Posterior cingulate gyrus (tissue), 11 donors: ENCODE measurements at regions not wholly inside any gene's neighbourhood (a gene's known extent, or its start where the extent isn't known, plus 50 kb on each side); places are given as distances from the start of the nearest gene placed in this dataset.

ENCODE experiments used
- DNase-seq, 10 donors: peaks; one replicate each; pipeline versions ENCODE4 v3.0.0 to v3.0.0-alpha.2; 2020 to 2021; ENCODE audit warnings: mixed read lengths in 3 of 10
- intact Hi-C: fragments of 100-400 bp; cut with DNase I; formaldehyde crosslinking; loops from one replicate; pipeline ENCODE4 v1.15.1; 2023

DNA sequence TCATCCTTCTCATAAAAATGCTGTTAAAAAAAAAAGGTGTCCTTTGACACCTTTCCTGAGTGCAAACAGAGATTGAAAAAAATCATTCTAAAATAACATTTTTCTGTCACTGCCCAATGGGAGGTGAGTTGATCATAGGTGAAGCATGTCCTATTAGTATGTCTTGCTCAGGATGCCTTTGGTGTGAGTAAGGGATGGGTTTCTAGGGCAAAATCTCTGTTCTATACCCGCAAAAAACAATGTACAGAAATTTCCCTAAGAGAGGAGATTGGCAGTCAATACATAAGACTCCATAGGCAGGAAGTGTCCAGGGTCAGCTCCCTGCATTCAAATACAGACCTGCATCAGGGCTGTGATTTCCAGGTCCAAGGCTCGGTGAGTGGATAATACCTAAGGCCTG is 195.2 kb downstream of the DAD1 start:
- DNase-seq, result peak in 1 of 10 donors; percentile 27
- intact Hi-C loops, result no loop called here

DNA sequence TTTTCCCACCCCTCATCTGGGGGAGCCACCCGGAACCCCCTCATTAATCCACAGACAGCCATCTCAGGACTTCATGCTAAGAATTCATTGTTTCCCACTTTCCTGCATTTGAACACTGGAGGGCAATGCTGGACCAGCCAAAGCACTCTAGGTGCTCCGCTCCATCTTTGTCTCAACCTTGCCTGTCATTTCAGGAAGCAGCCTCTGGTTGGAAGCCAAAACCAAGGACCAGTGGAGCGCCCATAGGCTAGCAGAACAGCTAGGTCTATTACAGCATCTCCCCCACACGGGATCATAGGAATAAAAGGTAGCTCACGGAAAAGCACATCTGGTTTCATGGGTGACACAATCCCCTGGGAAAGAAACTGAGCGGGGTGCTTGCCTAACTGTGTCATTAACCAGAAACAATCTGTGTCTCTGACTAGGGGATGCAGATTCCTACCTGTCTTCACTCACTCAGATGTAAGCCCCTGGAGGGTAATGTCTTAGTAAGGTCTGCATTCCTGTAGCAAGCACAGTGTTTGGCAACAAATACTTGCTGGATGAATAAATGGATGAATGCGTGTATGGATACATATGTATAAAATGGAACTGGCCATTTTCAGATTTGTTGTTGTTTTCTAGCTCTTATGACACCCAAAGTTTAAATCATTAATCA is 197.0 kb downstream of the DAD1 start:
- peak in 8 of 10 donors; percentile 38 to 92 (median 62) for DNase-seq
- intact Hi-C loops, result no loop called here

DNA sequence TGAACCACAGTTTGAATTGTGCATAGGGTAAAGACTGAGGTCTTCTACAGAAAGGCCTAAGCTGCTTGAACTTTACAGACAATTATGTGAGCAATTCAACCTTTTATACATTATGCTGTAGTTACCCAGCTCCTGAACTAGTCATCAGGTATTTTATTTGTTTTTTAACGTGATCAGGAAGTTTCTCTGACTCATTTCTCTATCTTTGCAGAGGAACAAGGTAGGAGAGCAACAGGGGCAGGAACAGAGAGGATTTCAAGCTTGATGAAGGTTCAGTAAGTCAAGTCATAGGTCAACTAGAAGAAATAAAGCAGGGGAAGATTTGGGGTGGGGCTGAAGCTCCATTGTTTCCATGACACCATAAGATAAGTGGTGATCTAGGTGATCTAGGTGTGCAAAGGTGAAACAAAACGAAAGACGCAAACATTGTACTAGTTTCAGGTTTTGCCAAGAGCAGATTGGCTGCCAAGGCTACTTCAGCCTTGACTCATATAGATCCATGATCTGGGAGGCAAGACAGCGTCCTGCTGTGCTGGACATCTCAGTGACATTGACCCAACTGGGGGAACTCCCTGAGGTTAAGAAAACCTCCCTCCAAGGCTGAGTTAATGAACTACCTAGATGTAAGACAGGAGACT is 198.1 kb downstream of the DAD1 start:
- DNase-seq, result peak in 1 of 10 donors; percentile 20
- intact Hi-C loops, result no loop called here

DNA sequence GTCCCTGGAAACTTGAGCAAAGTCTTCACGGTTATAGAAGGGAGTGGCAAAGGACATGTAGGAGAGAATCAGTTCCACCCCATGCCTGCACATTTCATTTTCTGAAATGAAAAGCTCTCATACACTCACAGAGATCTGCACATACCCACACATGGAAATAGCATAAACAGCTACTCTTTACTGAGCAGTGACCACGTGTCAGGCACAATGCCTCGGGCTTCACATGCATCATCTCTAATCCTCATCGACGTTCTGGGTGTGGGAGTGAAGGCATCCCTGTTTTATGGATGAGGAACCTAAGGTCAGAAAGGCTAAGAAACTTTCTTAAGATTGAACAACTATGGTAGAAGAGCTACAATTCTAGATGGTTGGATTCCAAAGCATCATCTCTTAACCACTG is 198.8 kb downstream of the DAD1 start:
- intact Hi-C loops, result no loop called here
- DNase-seq, result peak in 1 of 10 donors; percentile 25

DNA sequence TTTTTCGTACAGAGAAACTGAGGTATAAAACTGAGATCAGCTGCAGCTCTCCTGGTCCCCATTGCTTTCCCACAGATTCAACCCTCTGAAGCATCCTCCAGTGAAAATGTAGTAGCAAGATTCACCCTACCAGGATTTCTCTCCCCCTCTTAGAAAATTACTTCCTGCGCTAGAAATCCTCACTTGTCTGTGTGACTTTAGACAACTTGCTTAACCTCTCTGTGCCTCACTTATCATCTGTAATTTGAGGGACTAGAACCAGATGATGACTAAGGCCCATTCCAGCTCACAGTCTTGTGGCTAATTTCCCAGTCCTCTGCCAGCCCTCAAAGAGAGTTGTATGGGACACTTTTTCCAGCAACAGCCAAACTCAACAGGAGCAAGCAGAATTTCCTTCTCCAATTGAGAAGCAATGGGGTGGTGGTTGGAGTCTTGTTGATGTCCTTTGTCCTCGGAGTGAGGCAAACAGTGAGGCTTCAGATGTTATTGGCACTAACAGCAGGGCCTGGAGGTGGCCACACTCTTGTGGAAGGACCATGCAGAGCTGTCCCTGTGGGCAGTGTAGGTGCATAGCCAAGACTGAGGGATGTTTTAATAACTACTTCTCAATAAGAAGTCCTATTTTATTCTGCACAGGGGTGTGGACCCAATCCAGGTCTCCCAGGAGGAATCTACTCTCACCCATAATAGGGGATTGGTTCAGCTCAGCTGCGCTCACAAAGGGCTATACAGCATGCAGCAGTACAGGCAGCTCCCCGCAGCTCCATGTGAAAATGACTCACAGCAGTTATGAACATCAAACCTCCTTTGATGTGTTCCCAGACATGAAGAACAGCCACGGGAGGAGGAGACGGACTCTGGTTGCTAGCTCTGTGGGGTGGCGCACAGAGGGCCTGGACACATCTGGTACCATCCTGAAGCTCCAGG is 200.1 kb downstream of the DAD1 start:
- peak in 9 of 10 donors; percentile 22 to 87 (median 43) for DNase-seq
- intact Hi-C loops, result loop anchor here (1.0 to 10.0 kb wide), 2 partner anchors 84 to 166 kb away; no protein-coding TSS in a partner anchor

DNA sequence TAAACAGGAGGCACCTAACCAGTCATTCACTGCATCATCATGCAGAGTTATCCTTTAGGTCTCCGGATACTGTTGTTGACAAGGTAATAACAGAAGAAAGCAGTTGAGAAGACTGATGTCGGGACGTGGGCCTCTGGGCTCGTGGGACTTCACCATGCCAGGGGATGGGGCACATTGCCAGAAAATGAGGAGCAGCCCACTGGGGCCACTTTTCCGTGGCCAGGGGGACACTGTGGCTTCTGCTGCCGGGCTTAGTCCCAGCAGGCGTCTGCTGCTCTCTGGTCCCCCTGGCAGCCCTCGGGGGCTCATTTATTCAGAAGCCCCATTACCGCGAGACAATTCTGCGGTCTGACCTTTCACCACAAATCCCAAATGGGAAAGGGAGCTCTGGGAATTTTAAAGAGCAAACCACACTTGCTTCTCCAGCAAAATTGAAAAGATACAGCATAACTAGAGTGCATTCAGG is 201.2 kb downstream of the DAD1 start:
- DNase-seq, result peak in 3 of 10 donors; percentile 69 to 81 (median 71)
- intact Hi-C loops, result loop anchor here (1.0 to 10.0 kb wide), 2 partner anchors 85 to 167 kb away; no protein-coding TSS in a partner anchor

DNA sequence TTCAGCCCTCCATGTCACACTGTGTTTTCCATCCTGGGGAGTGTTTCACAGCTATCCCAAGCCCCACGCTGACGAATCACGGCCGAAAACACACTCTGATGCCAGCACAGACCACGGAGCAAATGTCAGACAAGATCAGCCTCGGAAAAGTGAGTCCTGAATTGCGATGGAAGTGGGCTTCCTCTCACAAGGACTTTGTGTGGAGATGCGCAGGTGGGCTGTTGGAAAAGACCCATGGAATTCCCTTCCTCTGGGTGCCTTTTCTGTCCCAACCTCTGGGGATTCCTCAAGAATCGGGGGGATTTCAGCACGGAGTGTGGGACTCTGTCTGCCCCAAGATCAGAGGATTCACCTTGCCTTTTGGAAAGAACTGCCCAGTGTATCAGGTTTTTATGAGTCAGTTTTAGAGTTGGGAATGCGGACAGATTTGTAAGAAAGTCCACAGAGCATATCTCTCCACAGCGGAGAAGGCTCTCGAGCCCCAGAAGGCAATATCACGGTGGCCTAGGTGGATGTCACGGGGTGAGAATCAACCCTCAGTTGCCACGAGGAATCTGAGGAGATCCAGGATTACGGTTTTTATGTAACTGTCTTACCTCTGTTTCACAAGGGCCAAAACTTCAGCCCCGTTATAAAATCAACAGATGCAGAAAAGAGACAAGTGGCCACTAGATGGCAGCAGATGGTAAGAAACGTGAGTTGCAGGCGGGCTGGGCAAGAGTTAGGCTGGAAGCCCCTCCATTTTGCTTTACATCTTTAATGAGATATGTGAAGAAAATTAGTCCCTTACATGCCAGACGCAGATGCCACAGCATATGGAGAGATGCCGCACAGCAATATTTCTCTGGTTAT is 201.9 kb downstream of the DAD1 start:
- intact Hi-C loops, result loop anchor here (10.0 kb wide), 1 partner anchor 168 kb away; no protein-coding TSS in a partner anchor

DNA sequence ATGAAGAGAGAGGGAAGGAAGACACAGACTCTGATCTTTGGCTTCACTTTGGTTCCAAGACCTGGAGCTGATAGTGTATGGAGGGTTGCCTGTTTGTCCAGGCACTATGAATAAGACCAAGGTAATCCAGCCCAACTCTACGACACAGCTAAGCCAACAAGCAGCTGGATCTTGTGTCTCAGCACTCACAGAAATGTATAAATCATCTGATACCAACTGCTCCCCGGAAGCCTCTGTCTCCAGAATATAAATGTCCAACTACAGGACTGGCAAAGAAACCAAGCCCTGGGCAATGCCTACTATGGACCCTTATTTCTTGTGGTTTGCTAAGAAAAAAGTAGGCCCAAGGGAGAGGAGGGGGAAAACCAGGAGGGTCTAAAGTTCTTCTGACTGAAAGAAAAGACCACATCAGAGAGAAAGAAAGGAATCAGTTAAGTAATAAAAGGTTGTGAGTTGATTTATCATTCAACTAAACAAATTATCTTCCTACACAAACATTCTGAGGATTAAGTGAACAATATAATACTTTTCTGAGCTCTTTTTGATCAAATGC is 204.0 kb downstream of the DAD1 start:
- DNase-seq, result peak in 1 of 10 donors; percentile 7
- intact Hi-C loops, result loop anchor here (10.0 kb wide), 1 partner anchor 170 kb away; no protein-coding TSS in a partner anchor

More for the DNA sequence above, 201.9 kb downstream of the DAD1 start:
- DNase-seq, result peak in 8 of 10 donors; percentile 46 to 90 (median 72)

DNA sequence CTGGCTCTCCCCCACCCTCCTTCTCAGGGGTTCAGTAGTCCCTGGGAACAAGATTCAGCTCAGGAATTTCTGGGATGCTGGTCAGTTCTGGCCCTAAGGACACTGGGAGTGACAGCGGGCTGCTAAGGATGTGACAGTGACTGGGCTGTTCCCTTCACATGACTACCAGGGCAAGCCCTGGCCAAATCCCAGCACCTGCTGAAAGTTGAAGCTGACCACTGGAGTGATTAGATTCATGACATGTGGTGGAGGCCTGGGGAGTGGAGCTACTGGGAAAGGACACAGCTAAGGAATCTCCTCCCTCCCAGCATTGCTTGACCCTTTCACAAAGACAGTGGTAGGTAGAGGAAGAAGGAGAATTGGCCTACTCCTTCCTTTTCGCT is 204.9 kb downstream of the DAD1 start:
- peak in 1 of 10 donors; percentile 16 for DNase-seq
- intact Hi-C loops, result loop anchor here (10.0 kb wide), 1 partner anchor 171 kb away; no protein-coding TSS in a partner anchor

DNA sequence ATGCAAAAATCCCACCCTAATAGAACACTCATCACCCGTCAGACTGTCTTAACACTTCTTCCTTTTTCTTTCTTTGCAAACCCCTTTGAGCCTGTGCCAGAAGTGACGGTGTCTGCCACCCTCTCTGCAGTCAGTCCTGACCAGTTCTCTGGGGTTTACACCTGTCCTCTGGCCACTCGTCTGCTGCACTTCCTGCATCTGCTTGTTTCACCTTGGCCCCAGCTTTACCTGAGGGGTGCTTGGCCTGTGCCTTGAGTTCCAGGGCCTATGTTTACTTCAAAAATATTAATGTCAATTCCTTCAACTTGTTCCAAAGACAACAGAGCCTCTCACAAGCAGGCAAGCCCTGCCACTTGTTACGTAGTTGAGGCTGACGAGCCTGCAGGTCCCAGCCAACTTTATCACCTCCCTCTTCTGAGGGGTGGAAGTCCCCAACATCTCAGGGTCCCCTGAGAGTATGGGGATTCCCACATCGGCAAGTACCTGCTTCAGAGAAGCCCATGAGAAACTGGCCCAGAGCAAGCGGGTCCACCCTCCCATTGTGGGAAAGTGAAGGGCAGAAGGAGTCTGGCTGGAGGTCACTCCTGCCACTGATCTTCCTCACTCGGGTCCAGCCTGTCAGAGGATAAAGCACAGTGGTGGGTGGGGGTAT is 205.4 kb downstream of the DAD1 start:
- DNase-seq, result peak in 1 of 10 donors; percentile 55
- intact Hi-C loops, result loop anchor here (10.0 kb wide), 1 partner anchor 171 kb away; no protein-coding TSS in a partner anchor

DNA sequence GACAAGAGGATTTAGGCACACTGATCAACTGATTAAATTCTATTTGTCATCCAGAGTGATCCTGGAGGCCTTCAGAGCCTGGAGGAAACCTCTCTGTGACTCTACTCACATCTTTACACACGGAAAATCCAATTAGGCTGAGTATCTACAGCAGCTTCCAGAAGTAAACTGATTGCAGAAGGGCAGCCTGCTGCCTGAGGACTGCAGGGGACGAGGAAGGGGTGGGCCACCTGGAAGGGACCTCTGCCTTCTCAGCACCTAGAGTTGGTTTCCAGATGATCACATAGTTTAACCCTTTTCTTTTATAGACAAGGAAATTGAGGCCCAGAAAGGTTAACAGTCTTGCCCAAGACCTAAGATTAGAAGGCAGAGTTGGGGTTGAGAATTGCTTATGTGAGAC is 206.1 kb downstream of the DAD1 start:
- peak in 1 of 10 donors; percentile 2 for DNase-seq
- intact Hi-C loops, result loop anchor here (10.0 kb wide), 1 partner anchor 172 kb away; no protein-coding TSS in a partner anchor

DNA sequence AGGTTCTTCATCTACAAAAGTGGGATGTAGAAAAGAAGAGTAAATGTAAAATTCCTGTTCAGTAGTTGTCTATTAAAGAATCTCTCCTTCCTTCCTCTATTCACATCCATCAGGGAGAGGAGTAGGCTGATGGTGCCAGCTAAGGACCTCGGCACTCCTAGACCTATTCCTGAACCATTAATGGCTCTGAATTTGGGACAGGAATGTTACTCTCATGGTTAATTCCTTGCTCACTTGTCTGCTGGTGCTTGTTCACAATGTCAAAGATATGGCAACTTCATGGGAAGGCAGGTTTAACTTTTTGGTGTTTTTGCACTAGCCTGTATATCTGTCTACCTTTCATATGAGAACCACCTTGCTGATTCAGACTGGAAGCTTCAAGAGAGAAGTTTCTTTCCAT is 206.6 kb downstream of the DAD1 start:
- peak in 1 of 10 donors; percentile 7 for DNase-seq
- intact Hi-C loops, result loop anchor here (10.0 kb wide), 1 partner anchor 172 kb away; no protein-coding TSS in a partner anchor

DNA sequence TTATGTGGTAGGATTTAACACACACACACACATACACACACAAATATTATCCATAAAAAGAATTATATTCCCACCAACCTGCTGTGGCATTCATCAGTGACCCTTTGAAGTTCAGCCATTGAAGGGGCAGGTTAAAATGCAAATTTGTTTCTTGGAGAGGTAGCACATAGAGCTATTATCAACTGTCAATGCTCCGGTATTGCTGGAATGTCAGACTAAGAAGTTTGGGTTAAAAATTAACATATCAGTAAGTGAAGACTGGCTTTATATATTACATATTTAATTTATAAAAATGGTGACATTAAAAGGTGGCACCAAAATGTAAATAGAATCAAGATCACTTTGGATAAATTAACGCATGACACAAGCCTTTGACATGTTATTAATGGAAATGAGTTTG is 207.3 kb downstream of the DAD1 start:
- no peak for DNase-seq
- intact Hi-C loops, result loop anchor here (10.0 kb wide), 1 partner anchor 173 kb away; no protein-coding TSS in a partner anchor

DNA sequence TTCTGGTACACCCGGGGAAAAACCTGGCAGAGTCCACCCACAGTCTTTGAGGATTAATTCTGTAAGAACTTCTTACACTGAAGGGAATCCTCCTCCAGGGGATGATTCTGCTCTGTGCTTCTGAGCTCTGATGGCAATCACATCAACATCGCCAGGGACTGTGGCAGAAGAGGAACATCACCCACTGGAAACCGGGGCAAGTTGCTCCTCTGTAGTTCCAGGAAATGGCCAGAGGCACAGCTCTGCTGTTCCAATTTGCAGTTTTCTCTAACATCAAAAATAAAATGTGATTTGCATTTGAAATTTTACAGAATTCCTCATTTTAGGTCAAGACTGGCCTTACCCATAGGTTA is 207.6 kb downstream of the DAD1 start:
- intact Hi-C loops, result loop anchor here (10.0 kb wide), 1 partner anchor 173 kb away; no protein-coding TSS in a partner anchor

DNA sequence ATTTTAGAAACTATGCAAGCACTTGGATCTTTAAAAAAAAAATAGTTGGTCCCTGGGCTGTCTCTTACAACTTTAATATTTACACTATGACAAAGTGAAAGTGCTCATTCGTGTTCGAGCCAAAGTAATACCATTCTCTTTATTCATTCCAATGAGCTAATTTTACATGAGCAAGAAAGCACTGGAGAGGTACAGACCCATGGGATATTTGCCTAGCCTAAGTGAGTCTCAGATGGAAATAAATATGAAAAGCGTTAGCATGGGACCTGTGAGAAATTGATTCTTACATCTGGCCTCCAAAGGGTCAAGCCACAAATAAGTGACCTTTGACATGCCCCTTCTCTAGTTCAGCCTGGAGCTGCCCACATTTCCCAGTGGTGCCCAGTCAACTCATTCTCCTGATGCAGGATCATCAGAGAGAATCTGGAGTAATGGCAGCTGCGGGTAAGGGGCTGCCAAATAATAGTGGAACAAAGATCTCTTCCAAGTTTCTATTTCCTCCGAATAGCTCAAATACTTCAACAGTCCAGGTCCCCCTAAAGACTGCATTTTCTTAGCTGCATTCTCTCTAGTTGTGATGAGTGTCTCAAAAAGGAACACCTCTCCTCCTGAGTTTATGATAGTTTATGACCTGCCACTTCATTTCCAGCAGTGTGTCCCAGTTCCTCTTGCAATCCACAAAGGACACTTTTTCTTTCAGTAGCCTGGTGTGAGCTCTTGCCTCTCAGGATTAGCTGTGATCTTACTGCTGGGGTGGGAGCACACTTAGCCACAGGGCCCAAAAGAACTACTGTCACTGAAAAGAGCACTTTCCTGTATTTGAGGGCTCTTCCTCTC is 208.2 kb downstream of the DAD1 start:
- DNase-seq, result no peak
- intact Hi-C loops, result loop anchor here (10.0 kb wide), 1 partner anchor 174 kb away; no protein-coding TSS in a partner anchor

More for the DNA sequence above, 207.6 kb downstream of the DAD1 start:
- peak in 1 of 10 donors; percentile 24 for DNase-seq

DNA sequence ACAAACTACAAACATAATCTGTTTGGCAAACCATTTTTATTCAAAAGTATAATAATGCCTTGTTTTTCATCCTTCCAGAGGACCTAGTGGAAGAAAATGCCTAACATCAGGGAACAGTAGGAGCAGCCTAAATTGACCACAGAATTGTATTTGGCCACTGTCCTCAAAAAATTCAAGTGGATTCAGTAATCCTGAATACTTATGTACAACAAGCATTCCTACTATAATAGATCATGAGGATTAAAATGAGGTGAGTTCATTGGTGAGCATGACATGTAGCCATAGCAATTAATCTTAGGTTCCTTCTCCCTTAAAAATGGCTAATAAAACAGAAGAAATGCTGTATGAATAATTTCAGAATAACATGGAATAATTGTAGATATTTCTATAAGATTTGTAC is 209.3 kb downstream of the DAD1 start:
- DNase-seq, result no peak
- intact Hi-C loops, result loop anchor here (10.0 kb wide), 1 partner anchor 175 kb away; no protein-coding TSS in a partner anchor

DNA sequence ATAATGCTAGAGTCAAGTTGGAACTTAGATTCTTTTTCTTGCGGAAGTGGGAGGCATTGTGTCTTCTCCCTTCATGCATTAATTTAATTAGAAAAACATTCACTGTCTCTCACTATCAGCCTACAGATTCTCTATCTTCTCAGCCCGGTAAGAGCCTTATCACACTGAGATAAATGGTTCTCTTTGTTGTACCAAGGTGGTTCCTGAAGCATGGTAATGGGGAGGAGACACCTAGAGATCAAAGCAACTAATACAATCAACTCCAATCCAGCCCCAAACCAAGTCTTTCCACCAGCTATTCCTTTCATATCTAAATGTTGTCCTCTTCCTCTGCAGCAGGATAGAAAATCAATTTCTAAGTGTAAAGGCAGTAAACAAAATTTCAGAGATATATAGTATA is 210.8 kb downstream of the DAD1 start:
- DNase-seq, result no peak
- intact Hi-C loops, result no loop called here
